ENCODE measurements at regions not wholly inside any gene's neighbourhood (a gene's known extent, or its start where the extent isn't known, plus 50 kb on each side); places are given as distances from the start of the nearest gene placed in this dataset.

DNA sequence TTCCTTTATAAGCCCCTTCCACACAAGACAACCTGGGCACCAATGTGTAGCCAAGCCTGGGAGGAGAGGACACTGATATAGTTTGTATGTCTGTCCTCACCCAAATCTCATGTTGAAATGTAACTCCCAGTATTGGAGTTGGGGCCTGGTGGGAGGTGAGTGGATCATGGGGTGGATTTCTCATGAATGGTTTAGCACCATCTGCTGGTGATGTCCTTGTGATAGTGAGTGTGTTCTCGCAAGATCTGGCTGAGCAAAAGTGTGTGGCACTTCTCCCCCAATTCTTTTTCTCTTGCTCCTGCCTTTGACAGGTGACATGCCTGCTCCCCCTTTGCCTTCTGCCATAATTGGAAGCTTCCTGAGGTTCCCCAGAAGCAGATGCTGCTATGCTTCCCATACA lies 135.8 kb downstream of the USP31 start:
- Mint-ChIP-seq H3K27ac (no peak overlapping the region), H3K36me3 (ENCODE audit: low read depth) (no peaks in the 10 kb centered on the region), H3K4me1 (ENCODE audit: low read depth) (no peaks in the 10 kb centered on the region), H3K27me3 (peaks cover 8% of the 10 kb centered on the region), H3K9me3 (no peaks in the 10 kb centered on the region), H3K4me3 (no peak overlapping the region)
- ChIA-PET POLR2A (no interaction called here), CTCF (no interaction called here)
- ATAC-seq = no peak
- TF ChIP-seq, protein P1, sequence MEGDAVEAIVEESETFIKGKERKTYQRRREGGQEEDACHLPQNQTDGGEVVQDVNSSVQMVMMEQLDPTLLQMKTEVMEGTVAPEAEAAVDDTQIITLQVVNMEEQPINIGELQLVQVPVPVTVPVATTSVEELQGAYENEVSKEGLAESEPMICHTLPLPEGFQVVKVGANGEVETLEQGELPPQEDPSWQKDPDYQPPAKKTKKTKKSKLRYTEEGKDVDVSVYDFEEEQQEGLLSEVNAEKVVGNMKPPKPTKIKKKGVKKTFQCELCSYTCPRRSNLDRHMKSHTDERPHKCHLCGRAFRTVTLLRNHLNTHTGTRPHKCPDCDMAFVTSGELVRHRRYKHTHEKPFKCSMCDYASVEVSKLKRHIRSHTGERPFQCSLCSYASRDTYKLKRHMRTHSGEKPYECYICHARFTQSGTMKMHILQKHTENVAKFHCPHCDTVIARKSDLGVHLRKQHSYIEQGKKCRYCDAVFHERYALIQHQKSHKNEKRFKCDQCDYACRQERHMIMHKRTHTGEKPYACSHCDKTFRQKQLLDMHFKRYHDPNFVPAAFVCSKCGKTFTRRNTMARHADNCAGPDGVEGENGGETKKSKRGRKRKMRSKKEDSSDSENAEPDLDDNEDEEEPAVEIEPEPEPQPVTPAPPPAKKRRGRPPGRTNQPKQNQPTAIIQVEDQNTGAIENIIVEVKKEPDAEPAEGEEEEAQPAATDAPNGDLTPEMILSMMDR (IDR thresholded peaks at IDR 0.05) = no peak
- DNase-seq = no peak
- intact Hi-C loops (cut with micrococcal nuclease) = no loop called here

DNA sequence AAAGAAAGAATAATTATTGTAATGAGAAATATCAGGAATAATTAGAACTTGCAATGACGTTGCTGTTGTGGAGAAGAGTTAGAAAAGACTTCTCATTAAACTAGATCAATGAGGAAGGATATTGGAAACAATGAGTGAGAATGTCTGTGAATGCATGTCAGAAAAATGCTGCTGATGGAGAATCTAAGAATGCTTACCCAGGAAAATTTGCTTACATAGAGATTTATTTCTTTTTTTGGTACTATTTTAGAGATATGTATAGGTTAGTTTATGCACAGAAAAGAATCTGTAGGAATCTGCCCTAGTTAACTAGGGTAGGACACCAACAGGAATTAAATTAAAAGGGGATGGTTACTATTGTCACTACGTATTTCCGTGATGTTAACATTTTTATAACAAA lies 140.2 kb downstream of the USP31 start:
- Mint-ChIP-seq H3K27ac (no peak overlapping the region), H3K27me3 (peaks cover 8% of the 10 kb centered on the region), H3K4me1 (ENCODE audit: low read depth) (no peaks in the 10 kb centered on the region), H3K4me3 (no peak overlapping the region), H3K9me3 (no peaks in the 10 kb centered on the region), H3K36me3 (ENCODE audit: low read depth) (no peaks in the 10 kb centered on the region)
- CTCF ChIA-PET = no interaction called here
- ATAC-seq (no peak), DNase-seq (no peak)
- intact Hi-C loops (cut with micrococcal nuclease) = no loop called here
- POLR2A ChIA-PET = no interaction called here
- TF ChIP-seq, protein P1 (IDR thresholded peaks at IDR 0.05) = no peak

DNA sequence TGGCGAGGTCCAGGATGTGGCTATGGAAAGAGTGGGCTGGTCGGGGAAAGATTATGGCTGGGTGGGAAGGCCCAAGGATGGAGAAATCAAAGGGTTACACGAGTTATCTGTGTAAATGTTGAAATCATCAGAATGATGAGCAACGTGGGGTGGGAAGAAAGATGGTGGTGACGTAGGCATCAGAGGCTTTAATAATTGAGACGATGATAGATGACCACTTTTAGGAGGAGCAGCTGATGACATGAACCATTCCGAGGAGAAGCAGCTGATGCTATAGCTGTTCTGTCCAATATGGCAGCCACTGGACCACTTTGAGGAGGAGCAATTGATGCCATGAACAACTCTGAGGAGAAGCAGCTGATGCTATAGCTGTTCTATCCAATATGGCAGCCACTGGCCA lies 141.2 kb downstream of the USP31 start:
- TF ChIP-seq, protein P1 (IDR thresholded peaks at IDR 0.05) = no peak
- DNase-seq (no peak), ATAC-seq (no peak)
- peaks cover 10% of the 10 kb centered on the region for H3K27me3 Mint-ChIP-seq
- H3K4me1 Mint-ChIP-seq (ENCODE audit: low read depth) = no peaks in the 10 kb centered on the region
- ChIA-PET POLR2A (no interaction called here), CTCF (no interaction called here)
- H3K4me3 Mint-ChIP-seq = no peak overlapping the region
- H3K27ac Mint-ChIP-seq = no peak overlapping the region
- no peaks in the 10 kb centered on the region for H3K36me3 Mint-ChIP-seq (ENCODE audit: low read depth)
- H3K9me3 Mint-ChIP-seq = no peaks in the 10 kb centered on the region
- intact Hi-C loops (cut with micrococcal nuclease) = no loop called here

DNA sequence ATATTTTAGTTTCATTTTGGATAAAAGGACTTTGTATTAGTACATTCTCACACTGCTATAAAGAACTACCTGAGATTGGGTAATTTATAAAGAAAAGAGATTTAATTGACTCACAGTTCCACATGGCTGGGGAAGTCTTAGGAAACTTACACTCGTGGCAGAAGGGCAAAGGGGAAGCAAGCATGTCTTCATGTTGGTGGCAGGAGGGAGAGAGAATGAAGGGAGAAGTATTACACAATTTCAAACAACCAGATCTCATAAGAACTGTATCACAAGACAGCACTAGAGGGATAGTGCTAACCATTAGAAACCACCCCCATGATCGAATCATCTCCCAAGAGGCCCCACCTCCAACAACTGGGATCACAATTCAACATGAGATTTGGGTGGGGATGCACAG lies 142.9 kb downstream of the USP31 start:
- Mint-ChIP-seq H3K9me3 (no peaks in the 10 kb centered on the region), H3K36me3 (ENCODE audit: low read depth) (no peaks in the 10 kb centered on the region), H3K4me1 (ENCODE audit: low read depth) (no peaks in the 10 kb centered on the region), H3K27me3 (peaks cover 10% of the 10 kb centered on the region), H3K27ac (no peak overlapping the region), H3K4me3 (no peak overlapping the region)
- intact Hi-C loops (cut with micrococcal nuclease) = no loop called here
- TF ChIP-seq, protein P1 (IDR thresholded peaks at IDR 0.05) = no peak
- no peak for ATAC-seq
- ChIA-PET CTCF (no interaction called here), POLR2A (no interaction called here)
- no peak for DNase-seq

DNA sequence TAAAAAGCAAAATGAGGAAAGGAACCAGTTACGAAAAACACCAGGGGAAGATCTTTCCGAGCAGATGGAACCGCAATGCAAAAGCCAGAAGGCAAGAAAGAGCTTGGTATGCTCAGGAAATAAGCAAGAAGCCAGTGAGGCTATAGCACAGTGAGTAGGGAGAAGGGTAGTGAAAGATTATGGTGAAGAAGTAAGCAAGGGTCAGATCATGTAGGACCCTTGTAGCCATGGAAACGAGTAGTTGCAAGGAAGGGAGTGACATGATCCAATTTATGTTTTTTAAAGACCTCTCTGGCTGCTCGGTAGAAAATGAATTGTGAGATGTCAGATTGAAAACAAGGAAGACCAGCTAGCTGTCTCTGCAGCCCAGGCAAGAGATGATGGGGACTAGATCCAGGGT lies 143.3 kb downstream of the USP31 start:
- intact Hi-C loops (cut with micrococcal nuclease) = no loop called here
- no peak for ATAC-seq
- H3K27ac Mint-ChIP-seq = no peak overlapping the region

More for the DNA sequence above, 143.3 kb downstream of the USP31 start:
- DNase-seq = no peak
- Mint-ChIP-seq H3K9me3 (no peaks in the 10 kb centered on the region), H3K36me3 (ENCODE audit: low read depth) (no peaks in the 10 kb centered on the region), H3K4me1 (ENCODE audit: low read depth) (no peaks in the 10 kb centered on the region), H3K4me3 (no peak overlapping the region), H3K27me3 (peaks cover 11% of the 10 kb centered on the region)
- TF ChIP-seq, protein P1 (IDR thresholded peaks at IDR 0.05) = no peak
- ChIA-PET POLR2A (no interaction called here), CTCF (interaction anchor here (1.0 kb wide), 1 partner anchor 12 kb away, joined by 3 read pairs; no protein-coding TSS in a partner anchor)
